DMS79 treated with DMSO at 0.1 percent for 48 hours (cell line): ENCODE measurements at regions not wholly inside any gene's neighbourhood (a gene's known extent, or its start where the extent isn't known, plus 50 kb on each side); places are given as distances from the start of the nearest gene placed in this dataset.

Source experiments
- DNase-seq: peaks from one replicate; lab custom pipeline; 2025; lab: John Stamatoyannopoulos, UW

- no peak for DNase-seq
Measured at GRCh38 chr5:147037515-147038205, 159.1 kb upstream of the PPP2R2B start.

- DNase-seq: no peak
Measured at GRCh38 chr5:147040856-147041255, 162.3 kb upstream of the PPP2R2B start.

- DNase-seq: no peak
Measured at GRCh38 chr5:147044572-147045273, 166.2 kb upstream of the PPP2R2B start.

GRCh38 chr5:147045290-147045689 lies 166.7 kb upstream of the PPP2R2B start:
- DNase-seq: no peak

- no peak for DNase-seq
Measured at GRCh38 chr5:147046281-147046680, 167.7 kb upstream of the PPP2R2B start.

GRCh38 chr5:147046894-147047293 lies 168.3 kb upstream of the PPP2R2B start:
- no peak for DNase-seq

GRCh38 chr5:147049764-147050163 lies 171.2 kb upstream of the PPP2R2B start:
- DNase-seq: no peak

- DNase-seq: no peak
Measured at GRCh38 chr5:147050172-147050571, 171.6 kb upstream of the PPP2R2B start.

- DNase-seq: no peak
Measured at GRCh38 chr5:147051193-147051592, 172.6 kb upstream of the PPP2R2B start.

GRCh38 chr5:147052519-147052918 lies 174.0 kb upstream of the PPP2R2B start:
- DNase-seq: no peak

GRCh38 chr5:147055089-147055826 lies 176.7 kb upstream of the PPP2R2B start:
- DNase-seq: peak; percentile 23

GRCh38 chr5:147055850-147056566 lies 177.5 kb upstream of the PPP2R2B start:
- DNase-seq: no peak

- DNase-seq: peak; percentile 48
Measured at GRCh38 chr5:147057051-147057450, 177.8 kb upstream of the STK32A start.

- peak; percentile 22 for DNase-seq
Measured at GRCh38 chr5:147061431-147061830, 173.4 kb upstream of the STK32A start.

GRCh38 chr5:147062427-147062826 lies 172.4 kb upstream of the STK32A start:
- DNase-seq: no peak

- DNase-seq: no peak
Measured at GRCh38 chr5:147063943-147064342, 170.9 kb upstream of the STK32A start.

- DNase-seq: no peak
Measured at GRCh38 chr5:147065071-147065470, 169.8 kb upstream of the STK32A start.

- no peak for DNase-seq
Measured at GRCh38 chr5:147068998-147069397, 165.8 kb upstream of the STK32A start.

- DNase-seq: peak; percentile 55
Measured at GRCh38 chr5:147072622-147073021, 162.2 kb upstream of the STK32A start.

GRCh38 chr5:147073098-147073497 lies 161.7 kb upstream of the STK32A start:
- DNase-seq: no peak

- no peak for DNase-seq
Measured at GRCh38 chr5:147075187-147075586, 159.6 kb upstream of the STK32A start.

GRCh38 chr5:147080391-147080790 lies 154.4 kb upstream of the STK32A start:
- DNase-seq: no peak
